ENCODE measurements at regions not wholly inside any gene's neighbourhood (a gene's known extent, or its start where the extent isn't known, plus 50 kb on each side); places are given as distances from the start of the nearest gene placed in this dataset.

GRCh38 chr19:29021232-29021916, 191.6 kb downstream of the UQCRFS1 start:
- Histone ChIP-seq H3K27me3 (ENCODE audit: insufficient read depth, low read length) (no peaks in the 10 kb centered on the region), H3K79me2 (ENCODE audit: insufficient read depth, low read length) (no peaks in the 10 kb centered on the region), H3K36me3 (ENCODE audit: insufficient read depth, low read length) (no peaks in the 10 kb centered on the region), H3K4me1 (ENCODE audit: insufficient read depth, low read length) (no peaks in the 10 kb centered on the region), H3K27ac (ENCODE audit: low read depth, low read length) (no peak overlapping the region), H4K20me1 (ENCODE audit: insufficient read depth, low read length) (no peaks in the 10 kb centered on the region), H3K4me2 (ENCODE audit: insufficient read depth, low read length) (no peak overlapping the region), H3K9me3 (ENCODE audit: low read depth, low read length) (no peaks in the 10 kb centered on the region), H2AFZ (ENCODE audit: low read length) (no peak overlapping the region), H3K4me3 (ENCODE audit: insufficient read depth, low read length) (no peak overlapping the region)
- no peak for DNase-seq (ENCODE audit: insufficient read length, low spot score, missing footprints)
- no peak for TF ChIP-seq CTCF (IDR thresholded peaks at IDR 0.05; ENCODE audit: extremely low read depth, low read depth, low read length)

- Histone ChIP-seq H3K27ac (ENCODE audit: low read depth, low read length) (no peak overlapping the region), H3K27me3 (ENCODE audit: insufficient read depth, low read length) (no peaks in the 10 kb centered on the region), H4K20me1 (ENCODE audit: insufficient read depth, low read length) (no peaks in the 10 kb centered on the region), H3K36me3 (ENCODE audit: insufficient read depth, low read length) (no peaks in the 10 kb centered on the region), H3K79me2 (ENCODE audit: insufficient read depth, low read length) (no peaks in the 10 kb centered on the region), H3K4me2 (ENCODE audit: insufficient read depth, low read length) (no peak overlapping the region), H3K4me1 (ENCODE audit: insufficient read depth, low read length) (no peaks in the 10 kb centered on the region), H3K9me3 (ENCODE audit: low read depth, low read length) (no peaks in the 10 kb centered on the region), H3K4me3 (ENCODE audit: insufficient read depth, low read length) (no peak overlapping the region), H2AFZ (ENCODE audit: low read length) (no peak overlapping the region)
- TF ChIP-seq CTCF (IDR thresholded peaks at IDR 0.05; ENCODE audit: extremely low read depth, low read depth, low read length), result no peak
- DNase-seq (ENCODE audit: insufficient read length, low spot score, missing footprints), result peak; percentile 26
Observed at GRCh38 chr19:29019403-29019802, 193.5 kb downstream of the UQCRFS1 start.

GRCh38 chr19:29018542-29018941, 194.4 kb downstream of the UQCRFS1 start:
- TF ChIP-seq CTCF (IDR thresholded peaks at IDR 0.05; ENCODE audit: extremely low read depth, low read depth, low read length), result no peak
- Histone ChIP-seq H3K4me3 (ENCODE audit: insufficient read depth, low read length) (no peak overlapping the region), H3K36me3 (ENCODE audit: insufficient read depth, low read length) (no peaks in the 10 kb centered on the region), H3K4me1 (ENCODE audit: insufficient read depth, low read length) (no peaks in the 10 kb centered on the region), H3K79me2 (ENCODE audit: insufficient read depth, low read length) (no peaks in the 10 kb centered on the region), H3K27me3 (ENCODE audit: insufficient read depth, low read length) (no peaks in the 10 kb centered on the region), H3K27ac (ENCODE audit: low read depth, low read length) (no peak overlapping the region), H3K9me3 (ENCODE audit: low read depth, low read length) (no peaks in the 10 kb centered on the region), H2AFZ (ENCODE audit: low read length) (no peak overlapping the region), H4K20me1 (ENCODE audit: insufficient read depth, low read length) (no peaks in the 10 kb centered on the region), H3K4me2 (ENCODE audit: insufficient read depth, low read length) (no peak overlapping the region)
- no peak for DNase-seq (ENCODE audit: insufficient read length, low spot score, missing footprints)

GRCh38 chr19:29017788-29018187, 195.2 kb downstream of the UQCRFS1 start:
- TF ChIP-seq CTCF (IDR thresholded peaks at IDR 0.05; ENCODE audit: extremely low read depth, low read depth, low read length), result no peak
- no peaks in the 10 kb centered on the region for H3K27me3 ChIP-seq (ENCODE audit: insufficient read depth, low read length)

More at GRCh38 chr19:29017788-29018187, 195.2 kb downstream of the UQCRFS1 start:
- Histone ChIP-seq H4K20me1 (ENCODE audit: insufficient read depth, low read length) (no peaks in the 10 kb centered on the region), H3K9me3 (ENCODE audit: low read depth, low read length) (no peaks in the 10 kb centered on the region), H3K36me3 (ENCODE audit: insufficient read depth, low read length) (no peaks in the 10 kb centered on the region), H3K79me2 (ENCODE audit: insufficient read depth, low read length) (no peaks in the 10 kb centered on the region), H3K4me3 (ENCODE audit: insufficient read depth, low read length) (no peak overlapping the region), H2AFZ (ENCODE audit: low read length) (no peak overlapping the region), H3K4me1 (ENCODE audit: insufficient read depth, low read length) (no peaks in the 10 kb centered on the region), H3K4me2 (ENCODE audit: insufficient read depth, low read length) (no peak overlapping the region), H3K27ac (ENCODE audit: low read depth, low read length) (no peak overlapping the region)
- DNase-seq (ENCODE audit: insufficient read length, low spot score, missing footprints), result no peak

All from osteoblast (primary cell).